Glutamatergic neuron (in vitro differentiated cells): ENCODE measurements at regions not wholly inside any gene's neighbourhood (a gene's known extent, or its start where the extent isn't known, plus 50 kb on each side); places are given as distances from the start of the nearest gene placed in this dataset.
A peak's percentile ranks its signal among the peaks of the same experiment; 100 is the strongest.

Experiments used
- DNase-seq: peaks from one replicate; pipeline ENCODE4 v3.0.0; 2022
- H3K27ac Mint-ChIP-seq: one replicate; pipeline ENCODE4 v1.8.0; 2020; ENCODE audit warnings: mild to moderate bottlenecking, mixed read lengths, inconsistent platforms; ENCODE audit not compliant: unreplicated experiment
- H3K27me3 Mint-ChIP-seq: one replicate; pipeline ENCODE4 v1.8.0; 2020; ENCODE audit warnings: mild to moderate bottlenecking, moderate library complexity, mixed read lengths, inconsistent platforms; ENCODE audit not compliant: unreplicated experiment
- H3K36me3 Mint-ChIP-seq: one replicate; pipeline ENCODE4 v1.8.0; 2020; ENCODE audit warnings: mild to moderate bottlenecking, mixed read lengths, inconsistent platforms; ENCODE audit not compliant: unreplicated experiment
- H3K4me1 Mint-ChIP-seq: one replicate; pipeline ENCODE4 v1.8.0; 2020; ENCODE audit warnings: mild to moderate bottlenecking, low read depth, mixed read lengths, inconsistent platforms; ENCODE audit not compliant: unreplicated experiment
- H3K4me3 Mint-ChIP-seq: one replicate; pipeline ENCODE4 v1.8.0; 2020; ENCODE audit warnings: mild to moderate bottlenecking, mixed read lengths, inconsistent platforms; ENCODE audit not compliant: unreplicated experiment
- H3K9me3 Mint-ChIP-seq: one replicate; pipeline ENCODE4 v1.8.0; 2020; ENCODE audit warnings: mild to moderate bottlenecking, moderate library complexity, mixed read lengths, inconsistent platforms; ENCODE audit not compliant: unreplicated experiment
- CTCF ChIP-seq: fragments of 200-600 bp; sonication (generic); IDR thresholded peaks from one replicate; pipeline ENCODE4 v1.5.0; 2021; ENCODE audit not compliant: partially characterized antibody, unreplicated experiment

GRCh38 chr2:41955316-41956043 is 92.3 kb upstream of the PKDCC start:
- Mint-ChIP-seq H3K9me3 (peaks cover 18% of the 10 kb centered on the region), H3K4me3 (peak overlapping the region; percentile 68), H3K27me3 (peaks cover 23% of the 10 kb centered on the region), H3K4me1 (peaks cover 60% of the 10 kb centered on the region), H3K36me3 (no peaks in the 10 kb centered on the region), H3K27ac (peak overlapping the region; percentile 91)
- no peak for DNase-seq
- no peak for TF ChIP-seq CTCF

- no peaks in the 10 kb centered on the region for H3K36me3 Mint-ChIP-seq
- H3K27me3 Mint-ChIP-seq = peaks cover 23% of the 10 kb centered on the region
- H3K27ac Mint-ChIP-seq = no peak overlapping the region
- peaks cover 54% of the 10 kb centered on the region for H3K4me1 Mint-ChIP-seq
- no peak overlapping the region for H3K4me3 Mint-ChIP-seq
- no peak for TF ChIP-seq CTCF
- no peak for DNase-seq
- H3K9me3 Mint-ChIP-seq = peaks cover 20% of the 10 kb centered on the region
These were observed 90.4 kb upstream of the PKDCC start for GRCh38 chr2:41957431-41957830.

- TF ChIP-seq CTCF = no peak
- H3K4me3 Mint-ChIP-seq = no peak overlapping the region
- peaks cover 55% of the 10 kb centered on the region for H3K4me1 Mint-ChIP-seq
- no peaks in the 10 kb centered on the region for H3K36me3 Mint-ChIP-seq
- H3K27me3 Mint-ChIP-seq = peaks cover 21% of the 10 kb centered on the region
- peaks cover 22% of the 10 kb centered on the region for H3K9me3 Mint-ChIP-seq
- no peak for DNase-seq
- no peak overlapping the region for H3K27ac Mint-ChIP-seq
These were observed 89.6 kb upstream of the PKDCC start for GRCh38 chr2:41958251-41958650.

GRCh38 chr2:41958775-41959174 is 89.0 kb upstream of the PKDCC start:
- H3K27ac Mint-ChIP-seq = no peak overlapping the region
- peaks cover 17% of the 10 kb centered on the region for H3K27me3 Mint-ChIP-seq
- H3K9me3 Mint-ChIP-seq = peaks cover 20% of the 10 kb centered on the region
- no peaks in the 10 kb centered on the region for H3K36me3 Mint-ChIP-seq
- TF ChIP-seq CTCF = no peak
- H3K4me1 Mint-ChIP-seq = peaks cover 54% of the 10 kb centered on the region
- DNase-seq = no peak
- no peak overlapping the region for H3K4me3 Mint-ChIP-seq

GRCh38 chr2:41959760-41960159 is 88.1 kb upstream of the PKDCC start:
- Mint-ChIP-seq H3K36me3 (no peaks in the 10 kb centered on the region), H3K27me3 (peaks cover 11% of the 10 kb centered on the region), H3K27ac (no peak overlapping the region), H3K4me1 (peaks cover 55% of the 10 kb centered on the region), H3K4me3 (no peak overlapping the region), H3K9me3 (peaks cover 18% of the 10 kb centered on the region)
- TF ChIP-seq CTCF = no peak
- DNase-seq = no peak
